Right cardiac atrium (tissue), 5 donors: ENCODE measurements at regions not wholly inside any gene's neighbourhood (a gene's known extent, or its start where the extent isn't known, plus 50 kb on each side); places are given as distances from the start of the nearest gene placed in this dataset.

ENCODE experiments used
- ATAC-seq, 2 donors: fragments of 200-7000 bp; cut with Tn5 transposase; one replicate each; pipeline versions ENCODE4 v1.8.0 to v1.9.1; 2020; ENCODE audit warnings: moderate library complexity in 2 of 2, mild to moderate bottlenecking in 1 of 2
- DNase-seq, 3 donors: peaks; one replicate each; pipeline ENCODE4 v3.0.0-alpha.2; 2020
- H3K27ac ChIP-seq: one replicate; pipeline ENCODE4 v1.5.1; 2013; ENCODE audit warnings: mild to moderate bottlenecking, low read length, control low read depth, moderate library complexity
- H3K27me3 ChIP-seq: one replicate; pipeline ENCODE4 v1.6.1; 2013; ENCODE audit not compliant: control insufficient read depth, insufficient read depth
- H3K4me1 ChIP-seq: one replicate; pipeline ENCODE4 v1.6.1; 2013; ENCODE audit warnings: low read length; ENCODE audit not compliant: control insufficient read depth, insufficient read depth
- H3K4me3 ChIP-seq: one replicate; pipeline ENCODE4 v1.5.1; 2013; ENCODE audit warnings: low read length, control low read depth
- H3K9me3 ChIP-seq: one replicate; pipeline ENCODE4 v1.6.1; 2013; ENCODE audit warnings: low read length; ENCODE audit not compliant: control insufficient read depth
- WGBS: extraction: QIAGEN DNeasy Blood & Tissue Kit; methylation state at CpG from one replicate; pipeline ENCODE4 v1.1.7; 2013; 5-methylcytosine and 5-hydroxymethylcytosine counted together
- intact Hi-C, 4 donors: fragments of 100-400 bp; cut with DNase I; formaldehyde crosslinking; loops; one replicate each; pipeline versions ENCODE4 v1.11.0 to v1.14.0; 2022 to 2023
- donor health status: healthy with polysubstance abuse.
- donor health status: DM: no; HTN: yes; CAD: no.
- donor health status: DM: no; HTN: no; CAD: no.
- donor health status: DM: no; HTN: yes; CAD: no; lungs with severe emphysema.
- donor health status: DM: yes; HTN: yes; CAD: no.

DNA sequence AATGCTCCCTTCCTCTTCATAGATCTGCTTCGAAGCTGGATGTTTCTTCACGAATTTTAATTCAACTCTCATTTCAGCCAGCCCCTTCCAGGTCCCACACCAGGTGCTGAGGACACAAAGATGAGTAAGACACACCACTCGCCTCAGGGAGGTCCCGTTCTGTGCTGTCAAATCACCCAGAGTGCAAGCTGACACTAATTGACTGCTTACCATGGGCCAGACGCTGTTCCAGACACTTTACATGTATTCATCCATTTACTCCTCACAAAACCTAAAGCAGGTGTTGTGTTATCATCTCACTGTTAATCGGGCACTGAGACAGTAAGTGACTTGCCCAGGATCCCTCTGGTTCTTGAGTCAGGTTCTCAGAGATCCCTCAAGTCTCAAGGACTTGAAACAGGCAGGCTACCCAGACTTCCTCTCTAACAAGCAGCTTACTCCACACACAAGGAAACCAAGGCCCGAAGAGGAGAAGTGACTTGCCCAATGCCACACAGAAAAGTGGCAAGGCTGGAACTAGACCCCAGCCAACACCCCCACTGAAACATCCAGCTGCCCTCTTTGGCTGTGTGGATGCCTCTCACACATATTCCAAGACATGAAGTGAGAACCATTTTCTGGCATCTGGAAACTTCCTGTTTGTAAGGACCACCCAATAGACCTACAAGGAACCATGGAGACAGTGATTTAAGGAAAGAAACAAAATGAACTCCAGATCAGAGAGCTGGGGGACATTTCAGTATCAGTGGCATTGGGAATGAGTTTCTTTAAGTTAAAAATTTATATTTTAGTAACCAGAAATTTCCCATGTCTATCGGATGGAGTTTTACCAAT lies 174.5 kb downstream of the CDC5L start:
- no peaks in the 10 kb centered on the region for H3K27me3 ChIP-seq
- no peaks in the 10 kb centered on the region for H3K9me3 ChIP-seq
- no peak overlapping the region for H3K27ac ChIP-seq
- no peak for DNase-seq
- WGBS: 79% methylated on average over 8 of the region's 8 CpGs
- no peak overlapping the region for H3K4me3 ChIP-seq
- intact Hi-C loops: no loop called here
- H3K4me1 ChIP-seq: peaks cover 3% of the 10 kb centered on the region
- no peak for ATAC-seq

- Histone ChIP-seq H3K4me3 (no peak overlapping the region), H3K27ac (no peak overlapping the region), H3K9me3 (no peaks in the 10 kb centered on the region), H3K27me3 (no peaks in the 10 kb centered on the region), H3K4me1 (peaks cover 3% of the 10 kb centered on the region)
- 45% methylated on average over 11 of the region's 11 CpGs for WGBS
- ATAC-seq (peak; percentile 62 to 86), DNase-seq (peak in 1 of 3 donors; percentile 44)
- intact Hi-C loops: no loop called here
Observed at GRCh38 chr6:44563397-44563796, 175.9 kb downstream of the CDC5L start.

DNA sequence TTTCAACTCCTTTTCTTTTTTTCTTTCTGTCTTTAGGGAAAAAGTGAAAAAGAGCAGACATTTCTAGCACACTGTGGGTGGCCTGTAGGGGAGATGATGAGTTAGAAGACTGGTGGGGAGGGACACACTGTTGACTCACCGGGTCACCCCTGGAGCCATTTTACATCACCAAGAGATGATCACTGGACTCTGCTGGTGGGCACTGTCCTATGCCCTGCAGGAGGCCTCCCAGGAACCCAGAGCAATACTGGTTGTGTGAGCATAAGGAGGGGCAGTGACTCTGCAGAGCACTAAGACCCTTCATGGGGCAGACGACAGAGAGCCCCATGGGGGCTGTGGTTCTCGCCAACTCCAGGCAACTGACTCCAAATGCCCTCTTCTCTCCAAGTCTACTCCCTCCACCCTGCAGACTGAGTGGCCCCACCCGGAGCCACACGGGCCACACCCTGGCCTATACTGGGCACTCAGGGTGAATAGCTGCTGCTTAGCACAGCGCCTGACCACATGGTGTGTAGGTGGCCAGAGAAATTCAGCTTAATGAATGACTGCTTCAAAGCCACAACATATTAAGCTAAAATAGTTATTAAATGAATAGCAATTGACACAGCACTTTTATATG lies 177.5 kb downstream of the CDC5L start:
- DNase-seq: no peak
- Histone ChIP-seq H3K9me3 (no peaks in the 10 kb centered on the region), H3K27me3 (no peaks in the 10 kb centered on the region), H3K4me3 (no peak overlapping the region), H3K4me1 (peaks cover 2% of the 10 kb centered on the region), H3K27ac (no peak overlapping the region)
- intact Hi-C loops: no loop called here
- ATAC-seq: no peak
- WGBS: 78% methylated on average over 6 of the region's 6 CpGs

DNA sequence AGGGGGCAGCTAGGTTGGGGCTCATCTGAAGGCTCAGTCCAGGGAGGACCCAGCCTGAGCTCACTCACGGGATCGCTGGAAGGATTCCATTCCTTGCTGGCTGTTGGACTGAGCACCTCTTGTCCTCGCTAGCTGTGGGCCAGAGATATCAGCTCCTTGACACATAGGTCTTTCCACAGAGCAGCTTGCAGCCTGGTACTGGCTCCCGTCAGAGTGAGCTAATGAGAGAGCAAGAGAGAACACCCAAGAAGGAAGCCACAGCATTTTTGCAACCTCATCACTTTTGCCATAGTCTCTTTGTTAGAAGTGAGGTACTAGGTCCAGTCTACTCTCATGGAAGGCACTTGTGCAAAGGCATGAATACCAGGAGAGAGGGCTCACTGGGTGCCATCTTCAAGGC lies 179.9 kb downstream of the CDC5L start:
- Histone ChIP-seq H3K9me3 (no peaks in the 10 kb centered on the region), H3K4me1 (peaks cover 4% of the 10 kb centered on the region), H3K27ac (no peak overlapping the region), H3K27me3 (no peaks in the 10 kb centered on the region), H3K4me3 (no peak overlapping the region)
- intact Hi-C loops: no loop called here
- ATAC-seq (peak in 1 of 2 donors; percentile 20), DNase-seq (peak in 2 of 3 donors; percentile 60 to 69)
- 62% methylated on average over 4 of the region's 4 CpGs for WGBS

DNA sequence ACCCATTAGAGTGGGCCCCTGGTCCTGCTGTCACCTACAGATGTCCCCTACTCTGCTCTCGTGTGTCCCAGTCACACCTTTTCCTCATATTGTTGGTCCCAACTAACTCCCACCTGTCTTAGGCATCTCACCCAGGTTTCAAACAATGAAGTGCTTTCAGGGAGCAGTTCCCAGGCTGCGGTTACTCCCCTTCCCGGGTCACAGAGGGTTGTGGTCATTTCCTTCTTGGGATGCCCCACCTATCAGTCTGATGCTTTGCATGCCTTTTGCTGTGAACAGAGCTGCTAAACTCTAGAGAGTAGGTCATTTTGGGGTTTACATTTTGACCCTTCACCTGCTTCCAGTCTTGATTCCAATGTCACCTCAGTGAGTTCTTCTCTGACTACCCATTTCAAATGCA lies 181.6 kb downstream of the CDC5L start:
- DNase-seq: peak in 1 of 3 donors; percentile 31

DNA sequence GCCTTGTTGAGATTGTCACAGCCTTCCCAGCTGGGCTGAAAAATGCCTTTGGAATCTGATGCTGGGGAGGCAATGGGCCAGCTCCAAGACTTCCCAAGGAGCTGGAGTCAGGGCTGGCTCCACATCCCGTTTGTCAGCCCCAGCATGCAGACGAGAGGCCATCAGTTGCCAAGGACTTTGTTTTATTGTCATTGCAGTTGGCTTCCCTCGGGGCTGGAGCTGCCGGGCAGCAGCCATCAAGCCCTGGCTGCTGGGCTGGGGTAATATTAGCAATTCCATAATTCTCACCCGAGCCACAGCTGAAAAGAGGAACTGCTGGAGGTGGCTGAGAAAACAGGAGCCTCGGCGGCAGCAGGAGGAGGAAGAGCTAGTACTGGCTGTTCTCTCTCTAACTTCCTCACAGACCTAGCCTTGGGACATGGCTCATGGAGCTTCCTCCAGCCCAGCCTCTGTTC lies 182.5 kb downstream of the CDC5L start:
- H3K4me1 ChIP-seq: peaks cover 4% of the 10 kb centered on the region
- no peaks in the 10 kb centered on the region for H3K27me3 ChIP-seq
- ATAC-seq: peak; percentile 91 to 95
- WGBS: 18% methylated on average over 7 of the region's 7 CpGs
- DNase-seq: peak; percentile 77 to 92 (median 83)
- H3K9me3 ChIP-seq: no peaks in the 10 kb centered on the region
- intact Hi-C loops: no loop called here
- peak overlapping the region; percentile 60 for H3K27ac ChIP-seq
- no peak overlapping the region for H3K4me3 ChIP-seq

More for the DNA sequence above, 181.6 kb downstream of the CDC5L start:
- H3K4me3 ChIP-seq: no peak overlapping the region
- peak in 1 of 2 donors; percentile 79 for ATAC-seq
- WGBS: 64% methylated on average over 3 of the region's 3 CpGs
- no peaks in the 10 kb centered on the region for H3K9me3 ChIP-seq
- H3K4me1 ChIP-seq: peaks cover 4% of the 10 kb centered on the region
- intact Hi-C loops: no loop called here
- H3K27me3 ChIP-seq: no peaks in the 10 kb centered on the region
- H3K27ac ChIP-seq: no peak overlapping the region

GRCh38 chr6:44571510-44571909 lies 184.0 kb downstream of the CDC5L start:
- WGBS: 88% methylated on average over 1 of the region's 1 CpG
- intact Hi-C loops: no loop called here
- Histone ChIP-seq H3K4me1 (peaks cover 4% of the 10 kb centered on the region), H3K27me3 (no peaks in the 10 kb centered on the region), H3K9me3 (no peaks in the 10 kb centered on the region), H3K4me3 (no peak overlapping the region), H3K27ac (no peak overlapping the region)
- DNase-seq: no peak
- ATAC-seq: no peak

- ATAC-seq (no peak), DNase-seq (no peak)
- H3K9me3 ChIP-seq: no peaks in the 10 kb centered on the region
- H3K27me3 ChIP-seq: no peaks in the 10 kb centered on the region
- H3K4me3 ChIP-seq: no peak overlapping the region
- H3K27ac ChIP-seq: no peak overlapping the region
- H3K4me1 ChIP-seq: peaks cover 4% of the 10 kb centered on the region
- intact Hi-C loops: no loop called here
Observed at GRCh38 chr6:44572346-44572745, 184.8 kb downstream of the CDC5L start.

GRCh38 chr6:44575644-44576043 lies 188.1 kb downstream of the CDC5L start:
- Histone ChIP-seq H3K27ac (no peak overlapping the region), H3K9me3 (no peaks in the 10 kb centered on the region), H3K4me3 (no peak overlapping the region), H3K4me1 (no peaks in the 10 kb centered on the region), H3K27me3 (no peaks in the 10 kb centered on the region)
- no peak for DNase-seq
- intact Hi-C loops: no loop called here
- ATAC-seq: no peak

DNA sequence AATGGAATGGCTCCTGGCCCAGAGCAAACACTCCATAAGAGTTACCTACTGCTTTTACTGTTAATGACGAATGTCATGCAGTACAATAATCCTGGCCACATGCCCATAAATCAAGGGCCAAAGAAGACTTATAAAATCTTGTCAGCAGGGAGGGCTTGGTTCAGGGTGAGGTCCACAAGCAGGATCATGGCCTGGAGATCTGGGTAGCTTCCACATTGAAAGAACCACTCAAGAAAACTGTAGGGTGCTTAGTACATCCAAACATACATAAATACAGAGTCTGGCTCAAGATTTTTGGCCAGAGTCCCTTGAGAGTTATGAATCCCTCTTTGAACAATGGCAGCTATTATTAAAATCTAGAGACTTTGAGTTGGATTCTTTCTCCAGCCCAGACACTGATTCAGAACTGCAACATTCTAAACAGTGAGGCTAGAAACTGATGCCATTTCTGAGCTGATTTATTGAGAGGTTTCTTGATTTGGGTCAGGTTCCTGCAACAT lies 188.7 kb downstream of the CDC5L start:
- H3K27me3 ChIP-seq: no peaks in the 10 kb centered on the region
- WGBS: 36% methylated on average over 1 of the region's 1 CpG
- intact Hi-C loops: no loop called here
- H3K27ac ChIP-seq: no peak overlapping the region
- H3K4me1 ChIP-seq: no peaks in the 10 kb centered on the region
- ATAC-seq (peak; percentile 42 to 58), DNase-seq (no peak)
- H3K4me3 ChIP-seq: no peak overlapping the region
- H3K9me3 ChIP-seq: no peaks in the 10 kb centered on the region

GRCh38 chr6:44580901-44581300 lies 193.4 kb downstream of the CDC5L start:
- intact Hi-C loops: no loop called here
- 72% methylated on average over 5 of the region's 5 CpGs for WGBS
- H3K27me3 ChIP-seq: no peaks in the 10 kb centered on the region
- no peak overlapping the region for H3K27ac ChIP-seq
- H3K4me3 ChIP-seq: no peak overlapping the region
- no peak for DNase-seq
- H3K4me1 ChIP-seq: no peaks in the 10 kb centered on the region
- no peak for ATAC-seq
- no peaks in the 10 kb centered on the region for H3K9me3 ChIP-seq
